ENCODE measurements at regions not wholly inside any gene's neighbourhood (a gene's known extent, or its start where the extent isn't known, plus 50 kb on each side); places are given as distances from the start of the nearest gene placed in this dataset.

GRCh38 chr20:22384978-22385377 is 199.4 kb downstream of the FOXA2 start:
- Histone ChIP-seq H3K4me3 (replicated peaks; ENCODE audit: insufficient read depth, low read length) (no peak overlapping the region), H3K27me3 (ENCODE audit: insufficient read depth, poor library complexity, severe bottlenecking) (no peaks in the 10 kb centered on the region), H3K27ac (replicated peaks) (no peak overlapping the region)
- DNase-seq (ENCODE audit: low read depth in 1 of 2, low spot score in 1 of 2), result no peak
- no peak for TF ChIP-seq POLR2AphosphoS5 (IDR thresholded peaks at IDR 0.05; ENCODE audit: low read depth)
- TF ChIP-seq GABPA (IDR thresholded peaks at IDR 0.05; ENCODE audit: low read depth), result no peak
- TF ChIP-seq, protein P1, sequence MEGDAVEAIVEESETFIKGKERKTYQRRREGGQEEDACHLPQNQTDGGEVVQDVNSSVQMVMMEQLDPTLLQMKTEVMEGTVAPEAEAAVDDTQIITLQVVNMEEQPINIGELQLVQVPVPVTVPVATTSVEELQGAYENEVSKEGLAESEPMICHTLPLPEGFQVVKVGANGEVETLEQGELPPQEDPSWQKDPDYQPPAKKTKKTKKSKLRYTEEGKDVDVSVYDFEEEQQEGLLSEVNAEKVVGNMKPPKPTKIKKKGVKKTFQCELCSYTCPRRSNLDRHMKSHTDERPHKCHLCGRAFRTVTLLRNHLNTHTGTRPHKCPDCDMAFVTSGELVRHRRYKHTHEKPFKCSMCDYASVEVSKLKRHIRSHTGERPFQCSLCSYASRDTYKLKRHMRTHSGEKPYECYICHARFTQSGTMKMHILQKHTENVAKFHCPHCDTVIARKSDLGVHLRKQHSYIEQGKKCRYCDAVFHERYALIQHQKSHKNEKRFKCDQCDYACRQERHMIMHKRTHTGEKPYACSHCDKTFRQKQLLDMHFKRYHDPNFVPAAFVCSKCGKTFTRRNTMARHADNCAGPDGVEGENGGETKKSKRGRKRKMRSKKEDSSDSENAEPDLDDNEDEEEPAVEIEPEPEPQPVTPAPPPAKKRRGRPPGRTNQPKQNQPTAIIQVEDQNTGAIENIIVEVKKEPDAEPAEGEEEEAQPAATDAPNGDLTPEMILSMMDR (IDR thresholded peaks at IDR 0.05; ENCODE audit: insufficient read depth, low read length), result no peak
- TF ChIP-seq REST (IDR thresholded peaks at IDR 0.05; ENCODE audit: insufficient replicate concordance, low read depth), result no peak

DNA sequence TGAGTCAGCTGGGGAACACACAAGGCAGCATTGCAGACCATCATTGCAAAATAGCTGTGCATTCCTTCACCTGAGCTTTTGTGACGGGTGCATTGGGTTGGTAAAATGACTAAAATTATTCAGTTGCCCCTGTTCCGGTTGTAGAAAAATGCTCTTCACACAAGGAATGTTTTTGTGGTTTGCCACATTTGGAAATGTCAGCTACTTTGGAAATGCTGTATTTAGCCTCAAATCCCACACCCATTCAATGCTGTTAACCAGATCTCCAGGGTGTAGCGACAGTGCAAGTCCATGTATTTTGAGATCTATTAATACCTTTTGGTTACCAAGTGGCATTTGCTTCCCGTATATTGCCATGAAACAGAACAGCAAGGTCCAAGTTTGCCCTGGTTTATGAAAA is 201.2 kb downstream of the FOXA2 start:
- TF ChIP-seq GABPA (IDR thresholded peaks at IDR 0.05; ENCODE audit: low read depth) (no peak), SPI1 (IDR thresholded peaks at IDR 0.05; ENCODE audit: borderline replicate concordance, low read depth) (no peak), POLR2AphosphoS5 (IDR thresholded peaks at IDR 0.05; ENCODE audit: low read depth) (no peak), REST (IDR thresholded peaks at IDR 0.05; ENCODE audit: insufficient replicate concordance, low read depth) (no peak)
- TF ChIP-seq, protein P1 (IDR thresholded peaks at IDR 0.05; ENCODE audit: insufficient read depth, low read length), result no peak

GRCh38 chr20:22382742-22383141 is 201.6 kb downstream of the FOXA2 start:
- Histone ChIP-seq H3K27me3 (ENCODE audit: insufficient read depth, poor library complexity, severe bottlenecking) (no peaks in the 10 kb centered on the region), H3K4me3 (replicated peaks; ENCODE audit: insufficient read depth, low read length) (no peak overlapping the region), H3K27ac (replicated peaks) (no peak overlapping the region)
- no peak for DNase-seq (ENCODE audit: low read depth in 1 of 2, low spot score in 1 of 2)
- TF ChIP-seq POLR2AphosphoS5 (IDR thresholded peaks at IDR 0.05; ENCODE audit: low read depth), result no peak
- no peak for TF ChIP-seq REST (IDR thresholded peaks at IDR 0.05; ENCODE audit: insufficient replicate concordance, low read depth)
- TF ChIP-seq, protein P1 (IDR thresholded peaks at IDR 0.05; ENCODE audit: insufficient read depth, low read length), result no peak
- peak; percentile 35; the same call in 1 of the 2 replicates for TF ChIP-seq SPI1 (IDR thresholded peaks at IDR 0.05; ENCODE audit: borderline replicate concordance, low read depth)
- no peak for TF ChIP-seq GABPA (IDR thresholded peaks at IDR 0.05; ENCODE audit: low read depth)

More for the DNA sequence above, 201.2 kb downstream of the FOXA2 start:
- no peak for DNase-seq (ENCODE audit: low read depth in 1 of 2, low spot score in 1 of 2)
- Histone ChIP-seq H3K27ac (replicated peaks) (no peak overlapping the region), H3K27me3 (ENCODE audit: insufficient read depth, poor library complexity, severe bottlenecking) (no peaks in the 10 kb centered on the region), H3K4me3 (replicated peaks; ENCODE audit: insufficient read depth, low read length) (no peak overlapping the region)

All from HL-60 (cell line).